H9 (cell line): ENCODE measurements at regions not wholly inside any gene's neighbourhood (a gene's known extent, or its start where the extent isn't known, plus 50 kb on each side); places are given as distances from the start of the nearest gene placed in this dataset.

Source experiments
- DNase-seq: peaks from one replicate; pipeline ENCODE4 v3.0.0-alpha.2; 2017
- H2AFZ ChIP-seq: one replicate; pipeline ENCODE4 v1.6.1; 2013; ENCODE audit warnings: mild to moderate bottlenecking, low read length, control low read depth, moderate library complexity
- H2AK5ac ChIP-seq: 2 replicates; pipeline ENCODE4 v1.6.1; 2013; ENCODE audit warnings: low read length, control low read depth, mixed read lengths; ENCODE audit not compliant: insufficient read length
- H2BK120ac ChIP-seq: one replicate; pipeline ENCODE4 v1.6.1; 2013; ENCODE audit warnings: low read depth, mild to moderate bottlenecking, low read length, control low read depth, inconsistent platforms; ENCODE audit not compliant: poor library complexity, severe bottlenecking
- H2BK12ac ChIP-seq: 2 replicates; pipeline ENCODE4 v1.6.1; 2013; ENCODE audit warnings: low read length, control low read depth, mixed read lengths, low read depth; ENCODE audit not compliant: insufficient read length
- H2BK15ac ChIP-seq: 2 replicates; pipeline ENCODE4 v1.6.1; 2013; ENCODE audit warnings: low read depth, low read length, control low read depth
- H2BK20ac ChIP-seq: one replicate; pipeline ENCODE4 v1.6.1; 2013; ENCODE audit warnings: low read depth, mild to moderate bottlenecking, low read length, control low read depth, inconsistent platforms; ENCODE audit not compliant: poor library complexity, severe bottlenecking
- H2BK5ac ChIP-seq: 2 replicates; pipeline ENCODE4 v1.6.1; 2013; ENCODE audit warnings: low read length, control low read depth, mixed read lengths; ENCODE audit not compliant: insufficient read length
- H3K14ac ChIP-seq: 2 replicates; pipeline ENCODE4 v1.6.1; 2013; ENCODE audit warnings: low read length, control low read depth; ENCODE audit not compliant: insufficient read depth
- H3K18ac ChIP-seq: 2 replicates; pipeline ENCODE4 v1.6.1; 2013; ENCODE audit warnings: low read depth, mild to moderate bottlenecking, mixed read lengths, low read length, control low read depth; ENCODE audit not compliant: insufficient read length
- H3K23ac ChIP-seq: 2 replicates; pipeline ENCODE4 v1.6.1; 2013; ENCODE audit warnings: low read length, control low read depth, mixed read lengths, low read depth; ENCODE audit not compliant: insufficient read length
- H3K23me2 ChIP-seq: 2 replicates; pipeline ENCODE4 v1.6.1; 2013; ENCODE audit warnings: low read depth, mild to moderate bottlenecking, mixed read lengths, low read length, control low read depth; ENCODE audit not compliant: insufficient read length, poor library complexity, severe bottlenecking
- H3K27ac ChIP-seq: 2 replicates; pipeline ENCODE4 v1.5.1; 2013; ENCODE audit warnings: low read length, control low read depth, mixed read lengths, low read depth; ENCODE audit not compliant: insufficient read length
- H3K27me3 ChIP-seq: 2 replicates; pipeline ENCODE4 v1.6.1; 2013; ENCODE audit warnings: low read length, control low read depth, inconsistent platforms; ENCODE audit not compliant: insufficient read depth
- H3K4ac ChIP-seq: 2 replicates; pipeline ENCODE4 v1.6.1; 2013; ENCODE audit warnings: low read depth, mild to moderate bottlenecking, control low read depth, inconsistent platforms, low read length, moderate library complexity
- H3K4me1 ChIP-seq: 2 replicates; pipeline ENCODE4 v1.6.1; 2013; ENCODE audit warnings: low read length, control low read depth, inconsistent platforms; ENCODE audit not compliant: insufficient read depth
- H3K4me2 ChIP-seq: 2 replicates; pipeline ENCODE4 v1.6.1; 2013; ENCODE audit warnings: low read length, control low read depth, mixed read lengths; ENCODE audit not compliant: insufficient read length, insufficient read depth
- H3K56ac ChIP-seq: 2 replicates; pipeline ENCODE4 v1.6.1; 2013; ENCODE audit warnings: low read depth, mild to moderate bottlenecking, mixed read lengths, low read length, control low read depth; ENCODE audit not compliant: insufficient read length
- H3K79me1 ChIP-seq: 2 replicates; pipeline ENCODE4 v1.6.1; 2013; ENCODE audit warnings: low read depth, mild to moderate bottlenecking, moderate library complexity, low read length, control low read depth, inconsistent platforms; ENCODE audit not compliant: insufficient read depth, poor library complexity, severe bottlenecking
- H3K79me2 ChIP-seq: 2 replicates; pipeline ENCODE4 v1.6.1; 2013; ENCODE audit warnings: low read length, control low read depth, inconsistent platforms; ENCODE audit not compliant: insufficient read depth
- H3K9ac ChIP-seq: 2 replicates; pipeline ENCODE4 v1.6.1; 2013; ENCODE audit warnings: low read length, control low read depth, mixed read lengths; ENCODE audit not compliant: insufficient read length; ENCODE audit errors: extremely low read depth
- H3K9me3 ChIP-seq: one replicate; pipeline ENCODE4 v1.6.1; 2013; ENCODE audit warnings: low read depth, low read length, inconsistent platforms; ENCODE audit not compliant: control insufficient read depth
- H3T11ph ChIP-seq: one replicate; pipeline ENCODE4 v1.6.1; 2013; ENCODE audit warnings: mild to moderate bottlenecking, low read length, control low read depth, inconsistent platforms
- H4K20me1 ChIP-seq: one replicate; pipeline ENCODE4 v1.6.1; 2013; ENCODE audit not compliant: control insufficient read depth, insufficient read length, insufficient read depth
- H4K5ac ChIP-seq: 2 replicates; pipeline ENCODE4 v1.6.1; 2013; ENCODE audit warnings: low read depth, mild to moderate bottlenecking, mixed read lengths, low read length, control low read depth; ENCODE audit not compliant: insufficient read length
- H4K8ac ChIP-seq: replicated peaks from 2 replicates; pipeline ENCODE4 v1.6.1; 2013; ENCODE audit warnings: low read length, control low read depth, mixed read lengths, low read depth; ENCODE audit not compliant: insufficient read length
- H4K91ac ChIP-seq: 2 replicates; pipeline ENCODE4 v1.6.1; 2013; ENCODE audit warnings: low read depth, mild to moderate bottlenecking, moderate library complexity, mixed read lengths, low read length, control low read depth; ENCODE audit not compliant: insufficient read length
- H3K27ac Mint-ChIP-seq, 3 experiments: 2 replicates in 2 of 3; 3 replicates in 1 of 3; pipeline ENCODE4 v1.8.0; 2020 to 2021; ENCODE audit warnings: mixed read lengths in 3 of 3, mild to moderate bottlenecking in 1 of 3, moderate library complexity in 1 of 3
- H3K27me3 Mint-ChIP-seq: 2 replicates; pipeline ENCODE4 v1.8.0; 2021; ENCODE audit warnings: low read depth, mild to moderate bottlenecking, moderate library complexity, mixed read lengths
- H3K36me3 Mint-ChIP-seq, 3 experiments: 2 replicates in 2 of 3; 3 replicates in 1 of 3; pipeline ENCODE4 v1.8.0; 2020 to 2021; ENCODE audit warnings: low read depth in 3 of 3, mixed read lengths in 3 of 3; ENCODE audit not compliant: insufficient read depth in 1 of 3
- H3K4me1 Mint-ChIP-seq, 2 experiments: 2 replicates each; pipeline ENCODE4 v1.8.0; 2020; ENCODE audit warnings: mixed read lengths in 2 of 2
- H3K4me3 Mint-ChIP-seq, 2 experiments: 2 replicates in 1 of 2; 3 replicates in 1 of 2; pipeline ENCODE4 v1.8.0; 2020 to 2021; ENCODE audit warnings: mild to moderate bottlenecking in 2 of 2, mixed read lengths in 2 of 2, moderate library complexity in 1 of 2
- H3K9me3 Mint-ChIP-seq, 2 experiments: 2 replicates in 1 of 2; 3 replicates in 1 of 2; pipeline ENCODE4 v1.8.0; 2020; ENCODE audit warnings: mild to moderate bottlenecking in 2 of 2, mixed read lengths in 2 of 2, moderate library complexity in 1 of 2
- WGBS: extraction: QIAGEN DNeasy Blood & Tissue Kit; methylation state at CpG from one replicate; pipeline ENCODE4 v1.1.7; 2013; ENCODE audit warnings: missing lambda C conversion rate, low lambda C conversion rate, mixed read lengths; ENCODE audit not compliant: insufficient read length; ENCODE audit errors: extremely low coverage; 5-methylcytosine and 5-hydroxymethylcytosine counted together
- TF ChIP-seq, protein P1 (sequence below): fragments of 200-600 bp; sonication (generic); conservative IDR thresholded peaks from 3 replicates; pipeline ENCODE4 v1.8.0; 2021; ENCODE audit warnings: antibody characterized with exemption, mild to moderate bottlenecking

DNA sequence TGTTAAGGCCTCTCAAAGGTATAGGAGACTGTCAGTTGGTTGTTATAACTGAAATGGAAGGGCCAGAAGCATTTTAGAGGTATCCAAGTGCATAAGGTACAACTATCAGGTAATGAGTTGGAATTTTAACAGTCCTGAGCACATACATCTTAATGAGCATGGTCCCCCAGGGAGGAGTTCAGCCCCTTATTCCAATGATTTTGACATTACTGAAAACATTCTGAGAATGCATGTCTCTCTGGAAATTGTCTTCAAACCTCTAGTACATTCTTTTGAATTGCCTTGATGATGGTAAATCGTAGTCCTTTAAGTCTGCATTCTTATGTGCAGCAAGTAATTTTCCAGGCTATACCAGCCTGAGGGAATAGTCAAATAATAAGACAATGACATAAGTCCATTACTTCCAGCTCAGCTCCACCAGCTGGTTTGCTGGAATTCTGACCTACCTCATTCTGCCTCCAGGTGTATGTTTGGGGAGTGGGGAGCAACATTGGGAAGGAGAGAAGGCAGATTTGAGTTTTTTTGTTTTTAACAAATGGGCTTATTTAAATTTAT, 239.2 kb downstream of the MSRB3 start:
- Histone ChIP-seq H4K8ac (no peak overlapping the region), H2BK12ac (no peak overlapping the region)

More for the DNA sequence above, 239.2 kb downstream of the MSRB3 start:
- Histone ChIP-seq H2BK5ac (no peak overlapping the region), H2AFZ (no peak overlapping the region), H3K14ac (no peak overlapping the region), H3K27ac (no peak overlapping the region), H3K9ac (no peak overlapping the region), H3K4me1 (no peaks in the 10 kb centered on the region), H4K20me1 (no peaks in the 10 kb centered on the region), H3K27me3 (no peaks in the 10 kb centered on the region), H3K4me2 (no peak overlapping the region), H2BK20ac (no peak overlapping the region), H4K91ac (no peak overlapping the region), H4K5ac (no peak overlapping the region), H3K79me1 (no peaks in the 10 kb centered on the region), H2AK5ac (no peak overlapping the region), H3K9me3 (no peaks in the 10 kb centered on the region), H3T11ph (no peak overlapping the region), H3K4ac (no peak overlapping the region), H3K56ac (no peak overlapping the region), H3K18ac (no peak overlapping the region), H3K23ac (no peak overlapping the region), H3K23me2 (no peaks in the 10 kb centered on the region), H2BK120ac (no peak overlapping the region), H2BK15ac (no peak overlapping the region), H3K79me2 (no peaks in the 10 kb centered on the region)
- TF ChIP-seq, protein P1, sequence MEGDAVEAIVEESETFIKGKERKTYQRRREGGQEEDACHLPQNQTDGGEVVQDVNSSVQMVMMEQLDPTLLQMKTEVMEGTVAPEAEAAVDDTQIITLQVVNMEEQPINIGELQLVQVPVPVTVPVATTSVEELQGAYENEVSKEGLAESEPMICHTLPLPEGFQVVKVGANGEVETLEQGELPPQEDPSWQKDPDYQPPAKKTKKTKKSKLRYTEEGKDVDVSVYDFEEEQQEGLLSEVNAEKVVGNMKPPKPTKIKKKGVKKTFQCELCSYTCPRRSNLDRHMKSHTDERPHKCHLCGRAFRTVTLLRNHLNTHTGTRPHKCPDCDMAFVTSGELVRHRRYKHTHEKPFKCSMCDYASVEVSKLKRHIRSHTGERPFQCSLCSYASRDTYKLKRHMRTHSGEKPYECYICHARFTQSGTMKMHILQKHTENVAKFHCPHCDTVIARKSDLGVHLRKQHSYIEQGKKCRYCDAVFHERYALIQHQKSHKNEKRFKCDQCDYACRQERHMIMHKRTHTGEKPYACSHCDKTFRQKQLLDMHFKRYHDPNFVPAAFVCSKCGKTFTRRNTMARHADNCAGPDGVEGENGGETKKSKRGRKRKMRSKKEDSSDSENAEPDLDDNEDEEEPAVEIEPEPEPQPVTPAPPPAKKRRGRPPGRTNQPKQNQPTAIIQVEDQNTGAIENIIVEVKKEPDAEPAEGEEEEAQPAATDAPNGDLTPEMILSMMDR = no peak
- no peaks in the 10 kb centered on the region for H3K9me3 Mint-ChIP-seq
- H3K4me1 Mint-ChIP-seq = peaks cover 15 to 18% of the 10 kb centered on the region in 2 experiments
- H3K4me3 Mint-ChIP-seq = no peak overlapping the region
- WGBS = no CpG with 5 or more reads among the region's 1 CpG
- peaks cover 14% of the 10 kb centered on the region for H3K27me3 Mint-ChIP-seq
- no peaks in the 10 kb centered on the region for H3K36me3 Mint-ChIP-seq
- DNase-seq = no peak
- no peak overlapping the region for H3K27ac Mint-ChIP-seq
